CD4-positive, alpha-beta T cell (primary cell): ENCODE measurements at regions not wholly inside any gene's neighbourhood (a gene's known extent, or its start where the extent isn't known, plus 50 kb on each side); places are given as distances from the start of the nearest gene placed in this dataset.

ENCODE experiments used
- ATAC-seq: fragments of 200-7000 bp; cut with Tn5 transposase; one replicate; pipeline ENCODE4 v1.10.0; 2022; ENCODE audit warnings: mild to moderate bottlenecking; ENCODE audit not compliant: poor library complexity
- CTCF ChIA-PET: fragments of 350-600 bp; sonication (Branson Sonifier 250); formaldehyde crosslinking; loops from one replicate; lab custom pipeline; 2021; ENCODE audit warnings: antibody characterized with exemption, inconsistent platforms; lab: Charles Lee
- POLR2A ChIA-PET: fragments of 350-600 bp; sonication (Branson Sonifier 250); formaldehyde crosslinking; loops from one replicate; lab custom pipeline; 2021; ENCODE audit warnings: antibody characterized with exemption, inconsistent platforms; lab: Charles Lee
- DNase-seq, 14 experiments: peaks; one replicate each; pipeline ENCODE4 v3.0.0-alpha.2; 2013 to 2020; ENCODE audit warnings: mixed read lengths in 2 of 14
- H3K27ac ChIP-seq, 2 donors: one replicate each; pipeline versions ENCODE4 v1.5.1 to v1.7.0; 2013; ENCODE audit warnings: low read length in 2 of 2, low read depth in 1 of 2, mild to moderate bottlenecking in 1 of 2
- H3K27me3 ChIP-seq, 2 experiments: 1 replicate in 1 of 2; 2 replicates in 1 of 2; pipeline versions ENCODE4 v1.6.1 to v1.7.0; 2013; ENCODE audit warnings: low read length in 2 of 2, control low read depth in 1 of 2, mild to moderate bottlenecking in 1 of 2, moderate library complexity in 1 of 2; ENCODE audit not compliant: insufficient read depth in 2 of 2, control insufficient read depth in 1 of 2
- H3K36me3 ChIP-seq: one replicate; pipeline ENCODE4 v1.6.1; 2013; ENCODE audit warnings: low read length, control low read depth; ENCODE audit not compliant: insufficient read depth
- H3K4me1 ChIP-seq: one replicate; pipeline ENCODE4 v1.6.1; 2013; ENCODE audit warnings: low read length, control low read depth; ENCODE audit not compliant: insufficient read depth
- H3K4me3 ChIP-seq: one replicate; pipeline ENCODE4 v1.5.1; 2013; ENCODE audit warnings: mild to moderate bottlenecking, low read length, moderate library complexity
- H3K9me3 ChIP-seq, 2 experiments: 1 replicate in 1 of 2; 2 replicates in 1 of 2; pipeline versions ENCODE4 v1.6.1 to v1.7.0; 2013; ENCODE audit warnings: low read length in 2 of 2, mild to moderate bottlenecking in 2 of 2, control low read depth in 1 of 2, moderate library complexity in 1 of 2; ENCODE audit not compliant: control insufficient read depth in 1 of 2, insufficient read depth in 1 of 2
- H3K27ac Mint-ChIP-seq: one replicate; pipeline ENCODE4 v1.8.0; 2020; ENCODE audit warnings: mixed read lengths
- H3K27me3 Mint-ChIP-seq: one replicate; pipeline ENCODE4 v1.8.0; 2021; ENCODE audit warnings: mixed read lengths
- H3K36me3 Mint-ChIP-seq: one replicate; pipeline ENCODE4 v1.8.0; 2021; ENCODE audit warnings: low read depth, mixed read lengths
- H3K4me1 Mint-ChIP-seq: one replicate; pipeline ENCODE4 v1.8.0; 2021; ENCODE audit warnings: low read depth, mixed read lengths
- H3K4me3 Mint-ChIP-seq: one replicate; pipeline ENCODE4 v1.8.0; 2020; ENCODE audit warnings: mild to moderate bottlenecking, mixed read lengths
- H3K9me3 Mint-ChIP-seq: one replicate; pipeline ENCODE4 v1.8.0; 2020; ENCODE audit warnings: mixed read lengths
- intact Hi-C, 2 experiments: fragments of 100-400 bp; cut with DNase I in 1 of 2; cut with micrococcal nuclease in 1 of 2; formaldehyde crosslinking; loops; one replicate each; pipeline versions ENCODE4 v1.15.1 to v1.9.0; 2023 to 2025; cut with DNase I, micrococcal nuclease
- TF ChIP-seq, protein P1 (sequence below): fragments of 200-600 bp; IDR thresholded peaks from one replicate; pipeline ENCODE4 v1.8.0; 2022; ENCODE audit warnings: antibody characterized with exemption, mild to moderate bottlenecking

DNA sequence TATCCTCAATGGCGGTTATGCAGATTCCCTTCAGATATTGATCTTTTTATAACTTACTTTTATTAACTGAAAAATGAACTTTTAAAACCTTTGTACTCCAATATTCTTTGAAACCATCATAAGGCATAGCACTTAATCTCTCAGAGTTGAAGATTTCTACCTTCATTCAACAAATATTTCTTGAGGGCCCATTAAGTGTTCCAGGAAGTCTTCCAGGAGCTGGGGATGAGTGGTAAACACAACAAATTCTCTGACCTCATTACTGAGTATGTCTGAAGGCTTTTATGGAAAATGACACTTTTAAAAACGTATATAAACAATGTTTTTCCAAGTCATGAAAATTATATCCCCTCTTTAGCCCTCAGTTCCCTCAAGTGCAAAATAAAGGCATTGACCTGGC lies 575.3 kb upstream of the IL12A start:
- Mint-ChIP-seq H3K36me3 (no peaks in the 10 kb centered on the region), H3K27me3 (no peaks in the 10 kb centered on the region), H3K4me3 (no peak overlapping the region), H3K4me1 (no peaks in the 10 kb centered on the region), H3K9me3 (peaks cover 26% of the 10 kb centered on the region), H3K27ac (no peak overlapping the region)
- H3K27me3 ChIP-seq = no peaks in the 10 kb centered on the region
- ChIA-PET CTCF (no interaction called here), POLR2A (no interaction called here)
- no peak for ATAC-seq
- H3K27ac ChIP-seq = no peak overlapping the region
- no peaks in the 10 kb centered on the region for H3K36me3 ChIP-seq
- no peak overlapping the region for H3K4me3 ChIP-seq
- TF ChIP-seq, protein P1, sequence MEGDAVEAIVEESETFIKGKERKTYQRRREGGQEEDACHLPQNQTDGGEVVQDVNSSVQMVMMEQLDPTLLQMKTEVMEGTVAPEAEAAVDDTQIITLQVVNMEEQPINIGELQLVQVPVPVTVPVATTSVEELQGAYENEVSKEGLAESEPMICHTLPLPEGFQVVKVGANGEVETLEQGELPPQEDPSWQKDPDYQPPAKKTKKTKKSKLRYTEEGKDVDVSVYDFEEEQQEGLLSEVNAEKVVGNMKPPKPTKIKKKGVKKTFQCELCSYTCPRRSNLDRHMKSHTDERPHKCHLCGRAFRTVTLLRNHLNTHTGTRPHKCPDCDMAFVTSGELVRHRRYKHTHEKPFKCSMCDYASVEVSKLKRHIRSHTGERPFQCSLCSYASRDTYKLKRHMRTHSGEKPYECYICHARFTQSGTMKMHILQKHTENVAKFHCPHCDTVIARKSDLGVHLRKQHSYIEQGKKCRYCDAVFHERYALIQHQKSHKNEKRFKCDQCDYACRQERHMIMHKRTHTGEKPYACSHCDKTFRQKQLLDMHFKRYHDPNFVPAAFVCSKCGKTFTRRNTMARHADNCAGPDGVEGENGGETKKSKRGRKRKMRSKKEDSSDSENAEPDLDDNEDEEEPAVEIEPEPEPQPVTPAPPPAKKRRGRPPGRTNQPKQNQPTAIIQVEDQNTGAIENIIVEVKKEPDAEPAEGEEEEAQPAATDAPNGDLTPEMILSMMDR = no peak
- peaks cover 0 to 6% of the 10 kb centered on the region in 2 experiments for H3K9me3 ChIP-seq
- intact Hi-C loops = no loop called here
- no peaks in the 10 kb centered on the region for H3K4me1 ChIP-seq
- no peak for DNase-seq

DNA sequence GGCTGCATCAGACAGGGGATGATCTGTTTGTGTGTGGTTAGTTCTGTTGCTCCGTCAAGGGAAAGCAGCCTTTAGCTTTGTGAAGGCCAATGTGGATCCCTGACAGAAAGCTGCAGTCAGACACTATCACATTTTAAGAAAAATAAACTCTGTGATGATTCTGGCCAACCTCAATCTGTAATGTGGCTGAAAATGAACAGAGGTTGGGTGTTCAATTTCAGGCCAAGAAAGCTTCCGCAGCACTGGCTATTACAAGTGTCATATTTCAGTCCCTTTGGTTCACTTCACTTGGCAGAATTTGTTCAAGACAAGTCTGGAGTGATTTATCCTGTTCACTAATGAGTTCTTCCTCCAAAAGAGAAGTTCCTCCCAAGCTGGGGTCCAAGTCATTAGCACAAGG lies 571.8 kb upstream of the IL12A start:
- Histone ChIP-seq H3K9me3 (no peaks in the 10 kb centered on the region), H3K27ac (no peak overlapping the region), H3K4me3 (no peak overlapping the region), H3K4me1 (no peaks in the 10 kb centered on the region), H3K27me3 (no peaks in the 10 kb centered on the region), H3K36me3 (no peaks in the 10 kb centered on the region)
- H3K36me3 Mint-ChIP-seq = no peaks in the 10 kb centered on the region
- H3K27ac Mint-ChIP-seq = no peak overlapping the region
- H3K27me3 Mint-ChIP-seq = no peaks in the 10 kb centered on the region
- H3K9me3 Mint-ChIP-seq = peaks cover 8% of the 10 kb centered on the region
- ChIA-PET CTCF (no interaction called here), POLR2A (no interaction called here)
- ATAC-seq (no peak), DNase-seq (no peak)
- TF ChIP-seq, protein P1 = no peak
- H3K4me3 Mint-ChIP-seq = no peak overlapping the region
- H3K4me1 Mint-ChIP-seq = no peaks in the 10 kb centered on the region
- intact Hi-C loops = no loop called here

DNA sequence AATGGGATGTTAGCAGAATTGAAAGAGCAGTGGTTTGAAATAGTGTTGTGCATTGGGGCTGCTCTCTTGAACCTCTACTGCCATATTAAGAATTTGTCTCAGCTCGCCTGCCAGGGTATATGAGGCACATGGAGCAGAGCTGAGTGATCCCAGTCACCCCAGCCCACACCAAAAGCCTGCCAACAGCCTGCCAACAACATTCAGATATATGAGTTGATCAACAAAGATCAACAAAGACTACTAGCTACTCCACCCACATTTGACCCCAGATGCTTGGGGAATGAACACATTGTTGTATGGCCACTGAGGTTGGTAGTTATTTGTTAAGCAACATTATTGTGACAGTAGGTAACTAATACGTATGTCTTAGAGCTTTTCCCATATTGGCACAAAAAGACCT lies 570.9 kb upstream of the IL12A start:
- no peak overlapping the region for H3K4me3 Mint-ChIP-seq
- no peaks in the 10 kb centered on the region for H3K36me3 Mint-ChIP-seq
- H3K27ac ChIP-seq = no peak overlapping the region
- intact Hi-C loops = no loop called here
- no peak overlapping the region for H3K4me3 ChIP-seq
- CTCF ChIA-PET = no interaction called here
- no peaks in the 10 kb centered on the region for H3K4me1 Mint-ChIP-seq
- no peaks in the 10 kb centered on the region for H3K9me3 ChIP-seq
- ATAC-seq (no peak), DNase-seq (no peak)
- H3K4me1 ChIP-seq = no peaks in the 10 kb centered on the region
- H3K9me3 Mint-ChIP-seq = peaks cover 8% of the 10 kb centered on the region
- POLR2A ChIA-PET = no interaction called here
- no peak overlapping the region for H3K27ac Mint-ChIP-seq
- TF ChIP-seq, protein P1 = no peak
- H3K36me3 ChIP-seq = no peaks in the 10 kb centered on the region
- no peaks in the 10 kb centered on the region for H3K27me3 ChIP-seq
- no peaks in the 10 kb centered on the region for H3K27me3 Mint-ChIP-seq
